Pancreas (tissue), 10 donors: ENCODE measurements at regions not wholly inside any gene's neighbourhood (a gene's known extent, or its start where the extent isn't known, plus 50 kb on each side); places are given as distances from the start of the nearest gene placed in this dataset.

Experiments used
- ATAC-seq, 4 donors: fragments of 200-7000 bp; cut with Tn5 transposase; one replicate each; pipeline versions ENCODE4 v1.8.0 to v1.9.1; 2020; ENCODE audit warnings: mild to moderate bottlenecking in 4 of 4, moderate library complexity in 4 of 4
- DNase-seq, 6 donors: peaks; one replicate each; pipeline ENCODE4 v3.0.0-alpha.2; 2020
- FAIRE-seq: peaks from 2 replicates; lab custom pipeline; 2012; peaks lifted over from hg19 to GRCh38; lab: Jason Lieb, UNC
- H3K27ac ChIP-seq, 4 donors: fragments of 200-600 bp; sonication (generic); 1 replicate in 3 of 4; 2 replicates in 1 of 4; pipeline versions ENCODE4 v1.5.0 to v1.8.0; 2020
- H3K27me3 ChIP-seq, 4 donors: fragments of 200-600 bp; one replicate each; pipeline ENCODE4 v1.8.0; 2021
- H3K36me3 ChIP-seq, 3 donors: fragments of 200-600 bp; sonication (generic) in 1 of 3; one replicate each; pipeline versions ENCODE4 v1.5.0 to v1.8.0; 2020 to 2021
- H3K4me1 ChIP-seq, 3 donors: fragments of 200-600 bp; one replicate each; pipeline ENCODE4 v1.8.0; 2021
- H3K4me3 ChIP-seq, 4 donors: fragments of 200-600 bp; sonication (generic) in 2 of 4; one replicate each; pipeline versions ENCODE4 v1.5.0 to v1.8.0; 2020 to 2021
- H3K9me3 ChIP-seq, 4 donors: fragments of 200-600 bp; one replicate each; pipeline ENCODE4 v1.8.0; 2021
- CTCF ChIP-seq, 4 donors: fragments of 200-600 bp; sonication (generic) in 3 of 4; IDR thresholded peaks; one replicate each; pipeline versions ENCODE4 v1.5.0 to v1.8.0; 2021; ENCODE audit warnings: antibody characterized with exemption in 4 of 4
- WGBS, 2 donors: extraction: QIAGEN DNeasy Blood & Tissue Kit; methylation state at CpG; one replicate each; pipeline ENCODE4 v1.1.7; 2013; 5-methylcytosine and 5-hydroxymethylcytosine counted together
- intact Hi-C, 3 donors: fragments of 100-400 bp; cut with DNase I; formaldehyde crosslinking; loops; one replicate each; pipeline versions ENCODE4 v1.11.1 to v1.14.2; 2022
- donor health status: healthy with polysubstance abuse.
- donor health status: DM: no; HTN: no; CAD: no; lungs with moderate emphysema.
- donor health status: DM: no; HTN: no; CAD: no.
- donor health status: control.
- donor health status: control.
- donor health status: Bipolar disorder and iron deficiency.
- donor health status: DM: yes; HTN: yes; CAD: no.
- donor health status: DM: no; HTN: no; CAD: no.
- donor health status: DM: no; HTN: no; CAD: no.
- donor health status: DM: yes; HTN: yes; CAD: no.

- TF ChIP-seq CTCF (IDR thresholded peaks at IDR 0.05): no peak
- 36 to 39% methylated on average over 16 of the region's 16 CpGs for WGBS, 2 donors
Measured at GRCh38 chr17:73719588-73720071, 75.4 kb upstream of the SDK2 start.

GRCh38 chr17:73720187-73720834 lies 76.1 kb upstream of the SDK2 start:
- Histone ChIP-seq H3K9me3 (no peaks in the 10 kb centered on the region), H3K27ac (no peak overlapping the region), H3K36me3 (no peaks in the 10 kb centered on the region), H3K4me3 (no peak overlapping the region), H3K4me1 (no peaks in the 10 kb centered on the region), H3K27me3 (no peaks in the 10 kb centered on the region)
- intact Hi-C loops: no loop called here
- WGBS, 2 donors: 84 to 94% methylated on average over 10 of the region's 10 CpGs
- ATAC-seq: peak in 1 of 4 donors; percentile 15
- no peak for DNase-seq
- no peak for TF ChIP-seq CTCF (IDR thresholded peaks at IDR 0.05)
- FAIRE-seq: no peak

More at GRCh38 chr17:73719588-73720071, 75.4 kb upstream of the SDK2 start:
- intact Hi-C loops: no loop called here
- no peaks in the 10 kb centered on the region for H3K9me3 ChIP-seq
- ATAC-seq (peak in 1 of 4 donors; percentile 55), DNase-seq (no peak), FAIRE-seq (no peak)
- H3K27me3 ChIP-seq: no peaks in the 10 kb centered on the region
- H3K4me1 ChIP-seq: no peaks in the 10 kb centered on the region
- H3K4me3 ChIP-seq: no peak overlapping the region
- no peaks in the 10 kb centered on the region for H3K36me3 ChIP-seq
- no peak overlapping the region for H3K27ac ChIP-seq

GRCh38 chr17:73722165-73722564 lies 77.9 kb upstream of the SDK2 start:
- Histone ChIP-seq H3K27me3 (no peaks in the 10 kb centered on the region), H3K4me3 (no peak overlapping the region), H3K27ac (no peak overlapping the region), H3K36me3 (no peaks in the 10 kb centered on the region), H3K4me1 (no peaks in the 10 kb centered on the region), H3K9me3 (no peaks in the 10 kb centered on the region)
- FAIRE-seq (no peak), DNase-seq (no peak), ATAC-seq (peak in 2 of 4 donors; percentile 40 to 49)
- 52 to 70% methylated on average over 6 of the region's 6 CpGs for WGBS, 2 donors
- intact Hi-C loops: no loop called here
- no peak for TF ChIP-seq CTCF (IDR thresholded peaks at IDR 0.05)

- 50 to 63% methylated on average over 4 of the region's 4 CpGs for WGBS, 2 donors
- TF ChIP-seq CTCF (IDR thresholded peaks at IDR 0.05): no peak
- FAIRE-seq (no peak), DNase-seq (no peak), ATAC-seq (no peak)
- H3K9me3 ChIP-seq: no peaks in the 10 kb centered on the region
- no peak overlapping the region for H3K4me3 ChIP-seq
- H3K27me3 ChIP-seq: no peaks in the 10 kb centered on the region
- no peaks in the 10 kb centered on the region for H3K36me3 ChIP-seq
- H3K27ac ChIP-seq: no peak overlapping the region
- H3K4me1 ChIP-seq: no peaks in the 10 kb centered on the region
- intact Hi-C loops: no loop called here
Measured at GRCh38 chr17:73723317-73723716, 79.1 kb upstream of the SDK2 start.

GRCh38 chr17:73724341-73724740 lies 80.1 kb upstream of the SDK2 start:
- no peak for FAIRE-seq
- WGBS, 2 donors: 66 to 86% methylated on average over 5 of the region's 5 CpGs

More at GRCh38 chr17:73724341-73724740, 80.1 kb upstream of the SDK2 start:
- Histone ChIP-seq H3K27ac (no peak overlapping the region), H3K9me3 (no peaks in the 10 kb centered on the region), H3K36me3 (no peaks in the 10 kb centered on the region), H3K4me3 (no peak overlapping the region), H3K27me3 (no peaks in the 10 kb centered on the region), H3K4me1 (no peaks in the 10 kb centered on the region)
- ATAC-seq: no peak
- no peak for DNase-seq
- intact Hi-C loops: no loop called here
- TF ChIP-seq CTCF (IDR thresholded peaks at IDR 0.05): no peak
